ENCODE measurements at regions not wholly inside any gene's neighbourhood (a gene's known extent, or its start where the extent isn't known, plus 50 kb on each side); places are given as distances from the start of the nearest gene placed in this dataset.
"Not testable (repeated sequence)": the region's sequence is repeated elsewhere in the genome, so short reads cannot be mapped to it uniquely, and the experiment has no call there.

- DNase-seq: no peak
Measured at GRCh38 chr21:39021478-39021832, 161.8 kb downstream of the PSMG1 start.

GRCh38 chr21:39020751-39021477 lies 162.3 kb downstream of the PSMG1 start:
- DNase-seq: no peak

- no peak for DNase-seq
Measured at GRCh38 chr21:39018730-39019129, 164.5 kb downstream of the PSMG1 start.

- DNase-seq: no peak
Measured at GRCh38 chr21:39016740-39017315, 166.4 kb downstream of the PSMG1 start.

- no peak for DNase-seq
Measured at GRCh38 chr21:39014747-39015146, 168.5 kb downstream of the PSMG1 start.

GRCh38 chr21:39012326-39013230 lies 170.7 kb downstream of the PSMG1 start:
- no peak for DNase-seq

DNA sequence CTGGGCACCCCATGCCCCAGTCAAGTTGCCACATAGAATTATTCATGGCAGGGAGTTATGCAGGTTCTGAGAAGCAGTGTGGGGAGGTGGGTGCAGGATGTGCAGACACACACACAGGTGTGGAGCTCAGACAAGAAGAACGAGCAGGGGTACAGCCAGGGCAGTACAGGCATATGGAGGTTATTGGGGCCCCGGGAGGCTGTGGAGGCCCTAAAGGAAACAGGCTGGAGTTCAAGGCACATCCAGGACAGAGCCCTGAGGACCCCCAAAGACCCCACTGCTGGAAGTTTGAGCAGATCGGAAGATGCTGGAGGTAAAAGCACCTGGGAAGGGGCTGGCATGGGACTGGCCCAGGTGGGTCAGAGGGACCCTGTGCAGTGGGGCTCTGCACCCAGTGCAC lies 171.3 kb downstream of the PSMG1 start:
- DNase-seq: no peak

DNA sequence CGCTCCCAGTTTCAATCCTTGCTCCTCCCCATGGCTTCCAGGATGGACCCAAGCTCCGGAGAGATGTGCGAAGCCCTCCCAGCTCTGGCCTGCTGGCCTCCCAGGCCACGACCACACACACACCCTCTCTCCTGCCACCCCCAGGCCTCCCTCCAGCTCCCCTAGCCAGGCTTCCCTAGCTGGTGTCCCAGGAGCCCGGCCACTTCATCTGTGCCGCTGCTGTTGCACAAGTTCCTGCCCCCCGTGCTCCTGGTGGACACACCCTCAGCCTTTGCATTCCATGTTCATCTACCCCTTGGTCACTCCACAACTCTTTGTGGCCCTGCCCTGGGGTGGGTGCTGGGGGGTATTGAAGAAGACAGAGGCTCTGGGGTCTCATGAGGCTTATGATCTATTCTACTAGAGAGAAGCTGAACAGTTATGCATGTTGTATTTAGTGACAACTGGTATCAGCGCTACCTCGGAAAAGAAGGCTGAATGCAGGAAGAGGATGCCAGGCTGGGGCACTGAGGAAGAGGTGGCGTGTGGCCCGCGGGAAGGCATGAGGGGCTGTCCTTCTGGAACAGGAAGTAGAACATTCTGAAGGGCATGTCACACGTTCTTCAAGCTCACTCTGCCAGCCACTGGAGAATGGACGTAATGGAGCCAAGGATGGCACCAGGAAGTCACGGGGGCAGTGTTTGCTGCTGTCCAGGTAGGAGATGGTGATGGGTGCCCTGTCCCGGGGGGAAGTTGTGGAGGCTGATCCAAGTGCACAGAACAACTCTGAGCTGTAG lies 172.4 kb downstream of the PSMG1 start:
- DNase-seq: no peak

DNA sequence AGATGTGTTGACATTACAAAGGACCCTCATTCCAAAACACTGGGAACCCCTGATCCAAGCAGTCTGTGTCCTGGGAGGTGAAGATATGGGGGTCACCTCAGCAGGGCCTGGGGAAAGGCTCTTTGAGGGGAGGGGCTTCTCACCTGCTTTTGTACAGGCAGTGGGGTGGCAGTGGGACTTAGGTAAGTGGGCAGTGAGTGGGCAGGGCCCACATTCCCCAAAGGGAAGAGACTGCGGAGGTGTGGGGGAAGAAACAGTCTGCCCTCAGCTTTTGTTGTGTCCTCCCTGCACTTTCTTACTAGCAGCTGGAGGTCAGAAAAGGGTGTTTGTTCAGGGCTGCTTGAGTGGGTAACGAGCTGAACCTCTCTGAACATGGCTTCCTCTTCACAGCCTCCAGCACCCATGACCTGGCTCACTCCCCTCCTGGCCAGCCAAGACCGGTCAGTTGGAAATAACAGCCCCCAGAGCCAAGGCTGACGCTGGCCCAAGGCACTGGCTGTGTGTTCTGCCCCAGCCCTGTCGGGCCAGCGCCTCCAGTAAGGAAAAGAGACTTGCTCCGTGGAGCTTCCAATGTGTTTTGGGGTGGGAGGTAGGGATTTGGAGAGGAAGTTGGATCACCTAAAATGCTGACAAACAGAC lies 173.5 kb downstream of the PSMG1 start:
- no peak for DNase-seq

DNA sequence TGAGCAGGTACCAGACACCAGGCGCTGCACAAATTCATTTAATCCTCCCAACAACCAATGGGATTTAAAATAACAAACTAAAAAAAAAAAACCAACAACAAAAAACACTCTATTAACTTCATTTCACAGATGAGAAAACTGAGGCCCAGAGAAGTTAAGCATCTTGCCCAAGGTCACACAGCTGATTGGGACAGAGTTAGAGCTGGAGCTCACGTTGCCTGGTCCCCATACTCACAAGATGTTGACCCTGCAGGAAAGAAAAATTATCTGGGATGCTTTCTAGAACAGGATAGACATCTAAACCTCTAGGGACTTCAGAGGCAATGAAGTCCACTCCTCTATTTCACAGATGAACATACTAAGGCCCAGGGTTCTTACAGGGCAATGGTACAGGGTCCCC lies 175.3 kb downstream of the PSMG1 start:
- DNase-seq: no peak

GRCh38 chr21:39007532-39007931 lies 175.7 kb downstream of the PSMG1 start:
- DNase-seq: no peak

DNA sequence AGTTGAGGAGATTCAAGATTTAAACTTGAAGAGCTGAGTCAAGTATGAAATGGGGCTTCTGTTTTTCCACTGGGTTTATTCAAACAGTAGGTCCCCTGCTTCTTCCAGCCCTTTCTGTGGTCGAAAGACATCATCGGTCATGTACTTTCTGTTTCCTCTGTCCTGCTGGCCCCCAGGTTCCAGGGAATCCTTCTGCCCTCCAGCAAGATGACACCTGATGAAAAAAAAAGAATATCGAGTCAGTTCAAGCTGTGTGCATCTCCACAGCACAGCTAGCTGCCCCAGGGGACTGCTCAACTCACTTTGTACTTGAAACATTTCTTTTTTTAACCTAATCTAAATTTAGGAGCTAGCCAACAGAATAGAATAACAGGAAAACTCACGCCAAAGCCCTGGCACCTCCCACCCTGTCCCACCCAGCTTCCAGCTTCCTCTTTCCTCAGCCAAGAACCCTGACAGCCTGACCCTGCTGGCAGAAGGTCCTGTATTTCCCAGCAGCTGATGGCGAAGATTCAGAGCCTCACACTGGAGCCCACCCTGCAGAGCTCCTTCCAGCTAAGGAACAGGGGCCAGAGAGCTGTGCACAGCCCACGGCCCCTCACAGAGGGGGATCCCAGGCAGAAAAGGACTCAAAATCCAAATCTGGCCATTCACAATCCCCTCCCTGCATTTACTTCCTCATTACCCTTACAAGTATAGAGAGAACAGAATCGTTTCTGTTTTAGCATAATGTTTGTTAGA lies 176.5 kb downstream of the PSMG1 start:
- no peak for DNase-seq

- DNase-seq: no peak
Measured at GRCh38 chr21:39005502-39005787, 177.8 kb downstream of the PSMG1 start.

DNA sequence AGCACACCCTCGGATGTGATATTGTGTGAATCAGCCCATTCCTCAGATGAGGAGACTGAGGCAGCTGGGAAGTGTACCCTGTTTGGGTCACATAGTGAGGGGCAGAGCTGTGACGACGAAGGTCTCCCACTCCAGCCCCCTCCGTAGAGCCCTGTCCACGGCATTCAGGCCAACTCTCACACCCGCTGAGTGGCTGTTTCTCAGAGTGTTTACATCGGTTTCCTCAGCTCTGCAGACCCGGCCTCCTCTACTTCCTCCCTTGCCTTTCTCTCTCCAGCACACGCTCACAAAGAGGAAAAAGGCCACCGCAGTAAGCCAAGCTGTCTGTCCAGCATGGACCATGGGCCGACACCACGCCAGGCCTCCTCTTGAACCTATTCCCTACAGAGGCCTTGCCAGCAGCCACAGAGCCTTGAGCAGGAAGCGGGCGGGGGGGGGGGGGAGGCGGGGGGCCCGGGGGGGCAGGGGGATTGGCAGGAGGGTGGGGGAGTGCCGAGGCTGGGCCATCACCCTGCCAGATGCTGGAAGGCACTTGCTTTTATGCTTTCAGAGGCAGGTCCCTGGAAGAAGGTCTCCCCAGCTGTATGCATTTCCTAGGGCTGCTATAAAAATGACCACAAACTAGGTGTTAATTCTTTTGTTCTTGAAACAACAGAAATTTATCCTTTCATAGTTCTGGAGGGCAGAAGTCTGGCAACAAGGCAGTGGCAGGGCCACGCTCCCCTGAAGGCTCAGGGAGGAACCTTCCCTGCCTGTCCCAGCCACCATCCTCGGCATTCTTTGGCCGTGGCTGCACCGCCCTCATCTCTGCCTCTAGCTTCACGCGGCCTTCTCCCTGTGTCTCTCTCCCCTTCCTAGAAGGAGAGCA lies 178.4 kb downstream of the PSMG1 start:
- DNase-seq: no peak

- no peak for DNase-seq
Measured at GRCh38 chr21:39003982-39004633, 179.1 kb downstream of the PSMG1 start.

GRCh38 chr21:39001341-39001740 lies 181.9 kb downstream of the PSMG1 start:
- no peak for DNase-seq

DNA sequence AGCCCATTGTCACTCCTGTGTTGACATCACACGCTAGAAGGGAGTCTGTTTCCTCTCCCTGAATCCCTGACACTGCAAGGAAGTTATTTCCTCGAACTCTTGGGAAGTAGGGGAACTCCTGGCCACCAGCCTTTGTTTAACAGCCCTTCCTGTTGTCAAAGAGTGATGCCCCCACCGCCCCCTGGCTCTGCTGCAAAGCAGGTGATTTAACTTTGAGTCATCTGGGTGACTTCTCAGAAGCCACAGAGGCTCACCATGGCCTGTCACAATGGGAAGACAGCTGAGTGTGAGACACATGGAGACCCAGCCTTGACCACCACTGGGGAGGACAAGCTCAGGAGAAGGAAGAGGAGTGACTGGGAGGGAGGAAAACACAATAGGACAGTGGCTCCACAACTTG lies 182.8 kb downstream of the PSMG1 start:
- no peak for DNase-seq

- DNase-seq: no peak
Measured at GRCh38 chr21:38999161-38999560, 184.1 kb downstream of the PSMG1 start.

DNA sequence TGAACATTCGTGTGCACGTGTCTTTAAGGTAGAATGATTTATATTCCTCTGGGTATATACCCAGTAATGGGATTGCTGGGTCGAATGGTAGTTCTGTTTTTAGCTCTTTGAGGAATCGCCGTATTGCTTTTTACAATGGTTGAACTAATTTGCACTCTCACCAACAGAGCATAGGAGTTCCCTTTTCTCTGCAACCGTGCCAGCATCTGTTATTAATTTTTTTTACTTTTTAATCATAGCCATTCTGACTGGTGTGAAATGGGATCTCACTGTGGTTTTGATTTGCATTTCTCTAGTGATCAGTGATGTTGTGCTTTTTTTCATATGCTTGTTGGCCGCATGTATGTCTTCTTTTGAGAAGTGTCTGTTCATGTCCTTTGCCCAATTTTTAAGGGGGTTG lies 185.0 kb downstream of the PSMG1 start:
- DNase-seq: not testable (repeated sequence)

DNA sequence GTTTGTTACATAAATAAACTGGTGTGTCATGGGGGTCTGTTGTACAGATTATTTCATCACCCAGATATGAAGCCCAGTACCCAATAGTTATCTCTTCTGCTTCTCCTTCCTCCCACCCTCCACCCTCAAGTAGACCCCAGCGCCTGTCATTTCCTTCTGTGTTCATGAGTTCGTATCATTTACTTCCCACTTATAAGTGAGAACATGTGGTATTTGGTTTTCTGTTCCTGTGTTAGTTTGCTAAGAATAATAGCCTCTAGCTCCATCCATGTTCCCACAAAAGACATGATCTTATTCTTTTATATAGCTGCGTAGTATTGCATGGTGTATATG lies 185.4 kb downstream of the PSMG1 start:
- not testable (repeated sequence) for DNase-seq
